Caco-2 (cell line): ENCODE measurements at regions not wholly inside any gene's neighbourhood (a gene's known extent, or its start where the extent isn't known, plus 50 kb on each side); places are given as distances from the start of the nearest gene placed in this dataset.

Experiments
- BruUV-seq: library from RNA; stranded (reverse); fragments of 400-500 nt; replicated peaks from 2 replicates; lab custom pipeline; 2021; lab: Mats Ljungman, UMichigan
- CTCF ChIA-PET: fragments of 300-600 bp; sonication (Branson Sonifier 250); formaldehyde crosslinking; loops from one replicate; lab custom pipeline; 2022; ENCODE audit warnings: antibody characterized with exemption; lab: Charles Lee
- POLR2A ChIA-PET: fragments of 300-600 bp; sonication (Branson Sonifier 250); formaldehyde crosslinking; loops from one replicate; lab custom pipeline; 2022; ENCODE audit warnings: antibody characterized with exemption; lab: Charles Lee
- DNase-seq, 2 experiments: peaks; one replicate each; pipeline versions ENCODE4 v3.0.0 to v3.0.0-alpha.2; 2020 to 2022
- H3K27me3 ChIP-seq: replicated peaks from 2 replicates; pipeline ENCODE4 v1.6.0; 2011; ENCODE audit warnings: low read length; ENCODE audit not compliant: control insufficient read depth, insufficient read depth
- H3K36me3 ChIP-seq: 2 replicates; pipeline ENCODE4 v1.5.1; 2011; ENCODE audit warnings: low read length; ENCODE audit not compliant: control insufficient read depth, insufficient read depth
- H3K4me1 ChIP-seq: fragments of 250-450 bp; sonication (Bioruptor Pico); 2 replicates; pipeline ENCODE4 v1.5.1; 2020; ENCODE audit warnings: mild to moderate bottlenecking
- H3K4me3 ChIP-seq: 2 replicates; pipeline ENCODE4 v1.5.1; 2011; ENCODE audit warnings: low read depth, mild to moderate bottlenecking, control low read depth, low read length
- H3K9me3 ChIP-seq: fragments of 250-450 bp; sonication (Bioruptor Pico); 2 replicates; pipeline ENCODE4 v1.5.1; 2020; ENCODE audit warnings: mild to moderate bottlenecking, moderate library complexity
- H3K27ac Mint-ChIP-seq: one replicate; pipeline ENCODE4 v1.8.0; 2022; ENCODE audit warnings: mixed read lengths; ENCODE audit not compliant: unreplicated experiment
- H3K27me3 Mint-ChIP-seq: one replicate; pipeline ENCODE4 v1.8.0; 2022; ENCODE audit warnings: mixed read lengths; ENCODE audit not compliant: insufficient read depth, unreplicated experiment
- H3K36me3 Mint-ChIP-seq: one replicate; pipeline ENCODE4 v1.8.0; 2022; ENCODE audit warnings: mild to moderate bottlenecking, mixed read lengths; ENCODE audit not compliant: insufficient read depth, unreplicated experiment
- H3K4me1 Mint-ChIP-seq: one replicate; pipeline ENCODE4 v1.8.0; 2022; ENCODE audit warnings: low read depth, mixed read lengths; ENCODE audit not compliant: unreplicated experiment
- H3K4me3 Mint-ChIP-seq: one replicate; pipeline ENCODE4 v1.8.0; 2022; ENCODE audit warnings: mild to moderate bottlenecking, moderate library complexity, mixed read lengths; ENCODE audit not compliant: unreplicated experiment
- H3K9me3 Mint-ChIP-seq: one replicate; pipeline ENCODE4 v1.8.0; 2022; ENCODE audit warnings: mixed read lengths; ENCODE audit not compliant: unreplicated experiment
- intact Hi-C: fragments of 100-400 bp; cut with micrococcal nuclease; formaldehyde crosslinking; loops from one replicate; pipeline ENCODE4 v1.10.0; 2022; ENCODE audit not compliant: unreplicated experiment
- TF ChIP-seq, protein P1 (sequence below), 2 experiments: fragments of 200-600 bp in 1 of 2; IDR thresholded peaks; 1 replicate in 1 of 2; 2 replicates in 1 of 2; pipeline versions ENCODE4 v1.5.1 to v1.8.0; 2011 to 2022; ENCODE audit warnings: antibody characterized with exemption in 1 of 2, control low read depth in 1 of 2, inconsistent platforms in 1 of 2, low read depth in 1 of 2, low read length in 1 of 2, mild to moderate bottlenecking in 1 of 2, moderate library complexity in 1 of 2; ENCODE audit not compliant: insufficient read depth in 1 of 2, severe bottlenecking in 1 of 2, unreplicated experiment in 1 of 2

DNA sequence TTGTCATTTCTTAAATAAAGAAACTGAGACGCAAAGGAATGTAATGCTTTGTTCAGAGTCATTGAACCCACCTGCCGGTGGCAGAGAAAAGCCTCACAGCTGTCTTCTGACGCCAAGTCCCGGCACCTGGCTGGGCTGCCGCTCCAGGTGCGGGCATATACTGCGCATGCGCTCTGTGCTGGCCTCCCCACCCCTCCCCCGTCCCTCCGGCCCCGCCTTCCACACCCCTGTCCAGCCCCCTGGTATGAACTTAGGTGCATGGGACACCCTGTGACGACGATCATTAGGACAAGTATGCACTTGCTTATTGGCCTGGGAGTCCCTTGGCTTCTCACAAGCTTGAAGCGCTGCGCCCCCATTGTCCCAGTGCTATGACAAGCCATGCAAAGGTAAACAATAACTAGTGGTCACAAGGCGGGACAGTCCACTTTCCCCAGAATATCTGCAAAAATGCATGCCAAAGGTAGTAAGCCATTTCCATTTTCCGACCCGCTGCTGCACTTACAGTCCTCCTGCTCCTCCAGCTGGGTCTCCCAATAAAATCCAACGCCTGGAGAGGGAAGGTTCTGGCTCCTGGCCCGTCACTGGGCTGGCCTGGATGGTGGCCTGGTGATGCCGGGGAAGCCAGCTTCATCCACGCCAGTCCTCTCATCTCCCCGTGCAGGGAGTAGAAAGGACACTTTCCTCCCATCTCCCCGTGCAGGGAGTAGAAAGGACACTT, 100.4 kb downstream of the PSMG1 start:
- Mint-ChIP-seq H3K9me3 (no peaks in the 10 kb centered on the region), H3K27me3 (no peaks in the 10 kb centered on the region), H3K4me1 (peaks cover 16% of the 10 kb centered on the region), H3K36me3 (no peaks in the 10 kb centered on the region), H3K4me3 (peak overlapping the region; percentile 53), H3K27ac (no peak overlapping the region)
- CTCF ChIA-PET: interaction anchor here (0.9 kb wide), 1 partner anchor 54 kb away, joined by 3 read pairs; no protein-coding TSS in a partner anchor
- no peaks in the 10 kb centered on the region for H3K27me3 ChIP-seq
- H3K4me1 ChIP-seq: no peaks in the 10 kb centered on the region; the same call in 1 of the 2 replicates
- H3K36me3 ChIP-seq: no peaks in the 10 kb centered on the region
- DNase-seq: peak; percentile 55 to 72
- intact Hi-C loops: loop anchor here (5.0 to 10.0 kb wide), 3 partner anchors 44 to 168 kb away; no protein-coding TSS in a partner anchor
- POLR2A ChIA-PET: interaction anchor here (1.0 kb wide), 1 partner anchor 12 kb away, joined by 3 read pairs; no protein-coding TSS in a partner anchor
- TF ChIP-seq, protein P1, sequence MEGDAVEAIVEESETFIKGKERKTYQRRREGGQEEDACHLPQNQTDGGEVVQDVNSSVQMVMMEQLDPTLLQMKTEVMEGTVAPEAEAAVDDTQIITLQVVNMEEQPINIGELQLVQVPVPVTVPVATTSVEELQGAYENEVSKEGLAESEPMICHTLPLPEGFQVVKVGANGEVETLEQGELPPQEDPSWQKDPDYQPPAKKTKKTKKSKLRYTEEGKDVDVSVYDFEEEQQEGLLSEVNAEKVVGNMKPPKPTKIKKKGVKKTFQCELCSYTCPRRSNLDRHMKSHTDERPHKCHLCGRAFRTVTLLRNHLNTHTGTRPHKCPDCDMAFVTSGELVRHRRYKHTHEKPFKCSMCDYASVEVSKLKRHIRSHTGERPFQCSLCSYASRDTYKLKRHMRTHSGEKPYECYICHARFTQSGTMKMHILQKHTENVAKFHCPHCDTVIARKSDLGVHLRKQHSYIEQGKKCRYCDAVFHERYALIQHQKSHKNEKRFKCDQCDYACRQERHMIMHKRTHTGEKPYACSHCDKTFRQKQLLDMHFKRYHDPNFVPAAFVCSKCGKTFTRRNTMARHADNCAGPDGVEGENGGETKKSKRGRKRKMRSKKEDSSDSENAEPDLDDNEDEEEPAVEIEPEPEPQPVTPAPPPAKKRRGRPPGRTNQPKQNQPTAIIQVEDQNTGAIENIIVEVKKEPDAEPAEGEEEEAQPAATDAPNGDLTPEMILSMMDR (IDR thresholded peaks at IDR 0.05; ENCODE audit: insufficient read depth in 1 of 2, low read depth in 1 of 2, low read length in 1 of 2, severe bottlenecking in 1 of 2, unreplicated experiment in 1 of 2): peak in 1 of 2 experiments; percentile 15
- no TSS peak for BruUV-seq
- peak overlapping the region; percentile 20 for H3K4me3 ChIP-seq
- H3K9me3 ChIP-seq: no peaks in the 10 kb centered on the region

DNA sequence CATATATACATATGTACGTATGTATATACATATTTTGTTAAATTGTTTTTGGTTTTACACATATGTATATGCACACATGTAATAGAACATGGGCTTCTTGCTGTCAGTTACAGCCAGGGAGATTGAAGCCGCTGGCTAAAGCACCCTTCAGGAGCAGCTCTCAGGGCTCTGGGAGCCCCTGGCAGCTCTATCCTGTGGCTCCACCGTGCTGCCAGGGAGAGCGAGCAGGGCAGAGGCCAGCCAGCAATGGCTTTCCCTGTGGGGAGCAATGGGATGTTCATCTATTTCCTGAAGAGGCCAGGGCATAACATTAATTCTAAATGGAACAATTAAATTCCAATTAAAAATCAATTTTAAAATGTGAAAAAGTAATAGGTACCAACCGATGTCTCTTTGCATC, 102.9 kb downstream of the PSMG1 start:
- no peak overlapping the region for H3K4me3 Mint-ChIP-seq
- POLR2A ChIA-PET: no interaction called here
- H3K27ac Mint-ChIP-seq: no peak overlapping the region
- CTCF ChIA-PET: no interaction called here
- no TSS peak for BruUV-seq
- H3K9me3 Mint-ChIP-seq: no peaks in the 10 kb centered on the region
- no peak for DNase-seq
- intact Hi-C loops: loop anchor here (5.0 to 10.0 kb wide), 3 partner anchors 47 to 166 kb away; no protein-coding TSS in a partner anchor
- H3K4me3 ChIP-seq: no peak overlapping the region
- TF ChIP-seq, protein P1 (IDR thresholded peaks at IDR 0.05; ENCODE audit: insufficient read depth in 1 of 2, low read depth in 1 of 2, low read length in 1 of 2, severe bottlenecking in 1 of 2, unreplicated experiment in 1 of 2): no peak
- H3K4me1 Mint-ChIP-seq: peaks cover 16% of the 10 kb centered on the region
- H3K9me3 ChIP-seq: 0 out of 2 replicates have a peak, but pooled peaks cover 4% of the 10 kb centered on the region
- H3K27me3 ChIP-seq: no peaks in the 10 kb centered on the region
- H3K4me1 ChIP-seq: no peaks in the 10 kb centered on the region; the same call in 1 of the 2 replicates
- H3K36me3 ChIP-seq: no peaks in the 10 kb centered on the region
- no peaks in the 10 kb centered on the region for H3K27me3 Mint-ChIP-seq
- no peaks in the 10 kb centered on the region for H3K36me3 Mint-ChIP-seq

DNA sequence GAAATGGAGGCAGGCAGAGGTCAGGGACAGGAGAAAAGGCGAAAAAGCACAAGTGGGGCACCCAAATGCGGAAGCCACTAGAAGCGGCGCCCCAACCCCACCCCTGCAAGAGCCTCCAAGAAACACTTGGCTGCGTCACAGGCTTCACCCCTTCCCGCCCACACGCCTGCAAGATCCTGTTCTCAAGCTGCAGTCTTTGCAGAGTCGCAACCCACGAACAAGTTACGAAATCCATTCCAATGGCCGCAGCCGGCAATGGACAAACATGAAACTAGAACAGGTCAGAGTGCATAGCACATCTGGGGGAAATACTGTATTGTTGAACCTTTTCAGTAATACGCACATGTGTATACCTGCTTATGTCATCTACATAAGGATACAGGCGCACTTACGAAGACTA, 103.6 kb downstream of the PSMG1 start:
- TF ChIP-seq, protein P1 (IDR thresholded peaks at IDR 0.05; ENCODE audit: insufficient read depth in 1 of 2, low read depth in 1 of 2, low read length in 1 of 2, severe bottlenecking in 1 of 2, unreplicated experiment in 1 of 2): no peak
- no peak for DNase-seq
- Mint-ChIP-seq H3K27ac (peak overlapping the region; percentile 19), H3K27me3 (no peaks in the 10 kb centered on the region), H3K4me1 (peaks cover 16% of the 10 kb centered on the region), H3K9me3 (peaks cover under 1% of the 10 kb centered on the region), H3K4me3 (no peak overlapping the region), H3K36me3 (no peaks in the 10 kb centered on the region)
- no peaks in the 10 kb centered on the region for H3K36me3 ChIP-seq
- peaks cover 8% of the 10 kb centered on the region; the same call in 1 of the 2 replicates for H3K9me3 ChIP-seq
- ChIA-PET POLR2A (no interaction called here), CTCF (interaction anchor here (0.6 kb wide), 1 partner anchor 40 kb away, joined by 3 read pairs; no protein-coding TSS in a partner anchor)
- no peaks in the 10 kb centered on the region; the same call in 1 of the 2 replicates for H3K4me1 ChIP-seq
- no peaks in the 10 kb centered on the region for H3K27me3 ChIP-seq
- no peak overlapping the region for H3K4me3 ChIP-seq
- no TSS peak for BruUV-seq
- intact Hi-C loops: loop anchor here (5.0 to 10.0 kb wide), 3 partner anchors 48 to 165 kb away; no protein-coding TSS in a partner anchor
